HepG2 (cell line): ENCODE measurements at regions not wholly inside any gene's neighbourhood (a gene's known extent, or its start where the extent isn't known, plus 50 kb on each side); places are given as distances from the start of the nearest gene placed in this dataset.

Experiments used
- ATAC-seq: fragments of 200-7000 bp; cut with Tn5 transposase; 3 replicates; pipeline ENCODE4 v1.9.1; 2020; ENCODE audit warnings: mild to moderate bottlenecking, moderate library complexity
- BruUV-seq: library from RNA; stranded (reverse); fragments of 400-500 nt; replicated peaks from 2 replicates; lab custom pipeline; 2021; lab: Mats Ljungman, UMichigan
- CTCF ChIA-PET: fragments of 300-600 bp; formaldehyde crosslinking; extraction: SDS; loops from one replicate; lab custom pipeline; 2021; ENCODE audit warnings: low total read pairs, inconsistent platforms, low intra/inter-chr PET ratio; lab: Yijun Ruan, JAX
- POLR2A ChIA-PET: fragments of 350-600 bp; sonication (Branson Sonifier 250); formaldehyde crosslinking; loops from one replicate; lab custom pipeline; 2020; ENCODE audit warnings: antibody characterized with exemption, inconsistent platforms; lab: Yijun Ruan, JAX
- DNase-seq: peaks from one replicate; pipeline ENCODE4 v3.0.0-alpha.2; 2015; ENCODE audit warnings: low spot score
- FAIRE-seq: peaks from 3 replicates; lab custom pipeline; 2011; peaks lifted over from hg19 to GRCh38; lab: Jason Lieb, UNC
- H2AFZ ChIP-seq: one replicate; pipeline ENCODE4 v1.6.1; 2011; ENCODE audit warnings: low read length, inconsistent platforms
- H3K27ac ChIP-seq: fragments of 300-600 bp; 3 replicates; pipeline ENCODE4 v1.8.0; 2011; ENCODE audit warnings: mixed run types, mild to moderate bottlenecking, mixed read lengths, low read length, inconsistent platforms; ENCODE audit not compliant: insufficient read depth; ENCODE audit errors: extremely low read length
- H3K27me3 ChIP-seq, 2 experiments: fragments of 200-600 bp in 1 of 2; 2 replicates in 1 of 2; 3 replicates in 1 of 2; pipeline versions ENCODE4 v1.6.0 to v1.8.0; 2011; ENCODE audit warnings: low read length in 2 of 2, mild to moderate bottlenecking in 2 of 2, moderate library complexity in 2 of 2, inconsistent platforms in 1 of 2; ENCODE audit not compliant: insufficient read depth in 2 of 2, control insufficient read depth in 1 of 2
- H3K36me3 ChIP-seq, 2 experiments: fragments of 200-600 bp in 1 of 2; replicated peaks in 1 of 2; 2 replicates in 1 of 2; 3 replicates in 1 of 2; pipeline versions ENCODE4 v1.5.1 to v1.8.0; 2011; ENCODE audit warnings: low read length in 2 of 2, inconsistent platforms in 1 of 2; ENCODE audit not compliant: insufficient read depth in 2 of 2, control insufficient read depth in 1 of 2
- H3K4me1 ChIP-seq: 2 replicates; pipeline ENCODE4 v1.5.1; 2012; ENCODE audit warnings: low read length, inconsistent platforms; ENCODE audit not compliant: insufficient read depth
- H3K4me2 ChIP-seq: 2 replicates; pipeline ENCODE4 v1.6.0; 2011; ENCODE audit warnings: low read depth, low read length, inconsistent platforms
- H3K4me3 ChIP-seq, 3 experiments: fragments of 200-600 bp in 1 of 3; sonication (generic), shearing (Covaris generic) in 1 of 3; replicated peaks in 1 of 3; 2 replicates each; pipeline ENCODE4 v1.5.1; 2011 to 2016; ENCODE audit warnings: low read length in 3 of 3, inconsistent platforms in 2 of 3, low read depth in 2 of 3, mild to moderate bottlenecking in 2 of 3, control low read depth in 1 of 3, mixed read lengths in 1 of 3; ENCODE audit not compliant: insufficient read depth in 1 of 3
- H3K79me2 ChIP-seq: one replicate; pipeline ENCODE4 v1.6.1; 2011; ENCODE audit warnings: low read length, inconsistent platforms; ENCODE audit not compliant: insufficient read depth
- H3K9ac ChIP-seq: 2 replicates; pipeline ENCODE4 v1.6.0; 2011; ENCODE audit warnings: mild to moderate bottlenecking, low read depth, low read length, inconsistent platforms; ENCODE audit not compliant: insufficient read depth
- H3K9me3 ChIP-seq: 2 replicates; pipeline ENCODE4 v1.5.1; 2012; ENCODE audit warnings: mild to moderate bottlenecking, low read length
- H4K20me1 ChIP-seq: 2 replicates; pipeline ENCODE4 v1.6.0; 2011; ENCODE audit warnings: inconsistent platforms, mild to moderate bottlenecking, low read length, moderate library complexity; ENCODE audit not compliant: insufficient read depth
- BRCA1 ChIP-seq: sonication (generic); formaldehyde crosslinking; IDR thresholded peaks from 2 replicates; pipeline ENCODE4 v1.4.0; 2020; ENCODE audit warnings: missing genetic modification reagents
- ESRRA ChIP-seq: sonication (generic); formaldehyde crosslinking; IDR thresholded peaks from 2 replicates; pipeline ENCODE4 v1.5.1; 2020; ENCODE audit warnings: mild to moderate bottlenecking, low read depth, missing genetic modification reagents
- ETV5 ChIP-seq: IDR thresholded peaks from 2 replicates; pipeline ENCODE4 v1.6.1; 2018; ENCODE audit warnings: missing biosample characterization, missing genetic modification reagents, inconsistent platforms, borderline replicate concordance
- HMG20A ChIP-seq: IDR thresholded peaks from 2 replicates; pipeline ENCODE4 v1.6.1; 2016; ENCODE audit warnings: borderline replicate concordance
- KLF6 ChIP-seq: IDR thresholded peaks from 2 replicates; pipeline ENCODE4 v1.8.0; 2016; ENCODE audit warnings: missing biosample characterization, missing genetic modification reagents
- MTF1 ChIP-seq: sonication (generic); formaldehyde crosslinking; IDR thresholded peaks from 2 replicates; pipeline ENCODE4 v1.5.0; 2020; ENCODE audit warnings: missing genetic modification reagents
- NBN ChIP-seq: fragments of 450-650 bp; conservative IDR thresholded peaks from 2 replicates; pipeline ENCODE4 v1.6.1; 2017
- NFIC ChIP-seq: IDR thresholded peaks from 2 replicates; pipeline ENCODE4 v1.6.1; 2012; ENCODE audit warnings: mild to moderate bottlenecking, low read length, inconsistent platforms
- NFYB ChIP-seq: sonication (generic); formaldehyde crosslinking; IDR thresholded peaks from 2 replicates; pipeline ENCODE4 v1.4.0; 2020; ENCODE audit warnings: missing genetic modification reagents
- POGZ ChIP-seq: sonication (generic); formaldehyde crosslinking; IDR thresholded peaks from 2 replicates; pipeline ENCODE4 v1.4.0; 2020; ENCODE audit warnings: mild to moderate bottlenecking, missing genetic modification reagents
- ZBTB1 ChIP-seq: sonication (generic); formaldehyde crosslinking; IDR thresholded peaks from 2 replicates; pipeline ENCODE4 v1.4.0; 2020; ENCODE audit warnings: missing genetic modification reagents, borderline replicate concordance
- ZMYM3 ChIP-seq: sonication (generic); formaldehyde crosslinking; IDR thresholded peaks from 2 replicates; pipeline ENCODE4 v1.5.1; 2020; ENCODE audit warnings: mild to moderate bottlenecking, missing genetic modification reagents
- WGBS: methylation state at CpG from one replicate; pipeline ENCODE4 v1.1.6; 2017; ENCODE audit warnings: low lambda C conversion rate; 5-methylcytosine and 5-hydroxymethylcytosine counted together
- in situ Hi-C: cut with HindIII; loops from 2 replicates; pipeline ENCODE4 v1.10.0; 2017; ENCODE audit warnings: low pct_unique_long_range_greater_than_20kb; ENCODE audit not compliant: extremely low pct_ligation_motif_present
- intact Hi-C: fragments of 100-400 bp; cut with micrococcal nuclease; formaldehyde crosslinking; loops from one replicate; pipeline ENCODE4 v1.10.0; 2022; ENCODE audit not compliant: unreplicated experiment
- TF ChIP-seq, protein P1 (sequence below): sonication (generic); formaldehyde crosslinking; IDR thresholded peaks from 2 replicates; pipeline ENCODE4 v1.4.0; 2020; ENCODE audit warnings: missing genetic modification reagents, mild to moderate bottlenecking, borderline replicate concordance
- TF ChIP-seq, protein P2 (sequence below): sonication (generic); formaldehyde crosslinking; IDR thresholded peaks from 2 replicates; pipeline ENCODE4 v1.5.1; 2020; ENCODE audit warnings: missing genetic modification reagents, mild to moderate bottlenecking, borderline replicate concordance

- TF ChIP-seq, protein P1, sequence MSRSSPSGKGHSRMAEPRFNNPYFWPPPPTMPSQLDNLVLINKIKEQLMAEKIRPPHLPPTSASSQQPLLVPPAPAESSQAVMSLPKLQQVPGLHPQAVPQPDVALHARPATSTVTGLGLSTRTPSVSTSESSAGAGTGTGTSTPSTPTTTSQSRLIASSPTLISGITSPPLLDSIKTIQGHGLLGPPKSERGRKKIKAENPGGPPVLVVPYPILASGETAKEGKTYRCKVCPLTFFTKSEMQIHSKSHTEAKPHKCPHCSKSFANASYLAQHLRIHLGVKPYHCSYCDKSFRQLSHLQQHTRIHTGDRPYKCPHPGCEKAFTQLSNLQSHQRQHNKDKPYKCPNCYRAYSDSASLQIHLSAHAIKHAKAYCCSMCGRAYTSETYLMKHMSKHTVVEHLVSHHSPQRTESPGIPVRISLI = no peak
- no peak for TF ChIP-seq KLF6 (CRISPR knock-in tag)
- TF ChIP-seq ZMYM3 (CRISPR knock-in tag) = no peak
These were observed 599.2 kb downstream of the TUSC7 start (continued) for GRCh38 chr3:117308756-117309155.

GRCh38 chr3:117310536-117310935 is 601.0 kb downstream of the TUSC7 start:
- intact Hi-C loops (no loop called here), in situ Hi-C loops (no loop called here)
- ChIA-PET POLR2A (no interaction called here), CTCF (no interaction called here)
- H4K20me1 ChIP-seq = no peaks in the 10 kb centered on the region
- ATAC-seq = no peak
- H3K9me3 ChIP-seq = no peaks in the 10 kb centered on the region
- BruUV-seq = no TSS peak
- H3K4me1 ChIP-seq = no peaks in the 10 kb centered on the region
- no peaks in the 10 kb centered on the region for H3K36me3 ChIP-seq
- no peaks in the 10 kb centered on the region for H3K79me2 ChIP-seq
- H3K4me3 ChIP-seq = no peak overlapping the region
- no peak for DNase-seq
- no peak overlapping the region for H3K4me2 ChIP-seq
- TF ChIP-seq, protein P2, sequence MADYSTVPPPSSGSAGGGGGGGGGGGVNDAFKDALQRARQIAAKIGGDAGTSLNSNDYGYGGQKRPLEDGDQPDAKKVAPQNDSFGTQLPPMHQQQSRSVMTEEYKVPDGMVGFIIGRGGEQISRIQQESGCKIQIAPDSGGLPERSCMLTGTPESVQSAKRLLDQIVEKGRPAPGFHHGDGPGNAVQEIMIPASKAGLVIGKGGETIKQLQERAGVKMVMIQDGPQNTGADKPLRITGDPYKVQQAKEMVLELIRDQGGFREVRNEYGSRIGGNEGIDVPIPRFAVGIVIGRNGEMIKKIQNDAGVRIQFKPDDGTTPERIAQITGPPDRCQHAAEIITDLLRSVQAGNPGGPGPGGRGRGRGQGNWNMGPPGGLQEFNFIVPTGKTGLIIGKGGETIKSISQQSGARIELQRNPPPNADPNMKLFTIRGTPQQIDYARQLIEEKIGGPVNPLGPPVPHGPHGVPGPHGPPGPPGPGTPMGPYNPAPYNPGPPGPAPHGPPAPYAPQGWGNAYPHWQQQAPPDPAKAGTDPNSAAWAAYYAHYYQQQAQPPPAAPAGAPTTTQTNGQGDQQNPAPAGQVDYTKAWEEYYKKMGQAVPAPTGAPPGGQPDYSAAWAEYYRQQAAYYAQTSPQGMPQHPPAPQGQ = no peak
- TF ChIP-seq MTF1 (CRISPR knock-in tag) = no peak
- no peak for TF ChIP-seq ZBTB1
- TF ChIP-seq POGZ (CRISPR knock-in tag) = no peak
- TF ChIP-seq NBN = no peak
- no peak for TF ChIP-seq HMG20A
- no peak for TF ChIP-seq BRCA1 (CRISPR knock-in tag)
- no peak for TF ChIP-seq NFYB (CRISPR knock-in tag)
- TF ChIP-seq ETV5 (CRISPR knock-in tag) = no peak
- TF ChIP-seq NFIC = no peak
- TF ChIP-seq ESRRA (CRISPR knock-in tag) = no peak
- 7% methylated on average over 1 of the region's 1 CpG for WGBS
- no peak overlapping the region for H3K9ac ChIP-seq
- no peaks in the 10 kb centered on the region for H3K27me3 ChIP-seq
- FAIRE-seq = no peak
- no peak overlapping the region for H3K27ac ChIP-seq
- H2AFZ ChIP-seq = no peak overlapping the region
